Endothelial cell (in vitro differentiated cells): ENCODE measurements at regions not wholly inside any gene's neighbourhood (a gene's known extent, or its start where the extent isn't known, plus 50 kb on each side); places are given as distances from the start of the nearest gene placed in this dataset.

Experiments used
- DNase-seq: peaks from one replicate; pipeline ENCODE4 v3.0.0; 2021; ENCODE audit warnings: low spot score
- H3K27ac Mint-ChIP-seq: one replicate; pipeline ENCODE4 v1.8.0; 2021; ENCODE audit warnings: mixed read lengths, inconsistent platforms; ENCODE audit not compliant: unreplicated experiment
- H3K27me3 Mint-ChIP-seq: one replicate; pipeline ENCODE4 v1.8.0; 2021; ENCODE audit warnings: mild to moderate bottlenecking, moderate library complexity, mixed read lengths, inconsistent platforms; ENCODE audit not compliant: unreplicated experiment
- H3K36me3 Mint-ChIP-seq: one replicate; pipeline ENCODE4 v1.8.0; 2021; ENCODE audit warnings: mild to moderate bottlenecking, low read depth, mixed read lengths, inconsistent platforms; ENCODE audit not compliant: unreplicated experiment
- H3K4me1 Mint-ChIP-seq: one replicate; pipeline ENCODE4 v1.8.0; 2021; ENCODE audit warnings: mild to moderate bottlenecking, mixed read lengths, inconsistent platforms; ENCODE audit not compliant: unreplicated experiment
- H3K4me3 Mint-ChIP-seq: one replicate; pipeline ENCODE4 v1.8.0; 2021; ENCODE audit warnings: mild to moderate bottlenecking, mixed read lengths, inconsistent platforms; ENCODE audit not compliant: unreplicated experiment
- H3K9me3 Mint-ChIP-seq: one replicate; pipeline ENCODE4 v1.8.0; 2021; ENCODE audit warnings: mixed read lengths, inconsistent platforms; ENCODE audit not compliant: unreplicated experiment
- TF ChIP-seq, protein P1 (sequence below): fragments of 200-600 bp; sonication (generic); IDR thresholded peaks from one replicate; pipeline ENCODE4 v1.5.0; 2021; ENCODE audit warnings: antibody characterized with exemption; ENCODE audit not compliant: unreplicated experiment

DNA sequence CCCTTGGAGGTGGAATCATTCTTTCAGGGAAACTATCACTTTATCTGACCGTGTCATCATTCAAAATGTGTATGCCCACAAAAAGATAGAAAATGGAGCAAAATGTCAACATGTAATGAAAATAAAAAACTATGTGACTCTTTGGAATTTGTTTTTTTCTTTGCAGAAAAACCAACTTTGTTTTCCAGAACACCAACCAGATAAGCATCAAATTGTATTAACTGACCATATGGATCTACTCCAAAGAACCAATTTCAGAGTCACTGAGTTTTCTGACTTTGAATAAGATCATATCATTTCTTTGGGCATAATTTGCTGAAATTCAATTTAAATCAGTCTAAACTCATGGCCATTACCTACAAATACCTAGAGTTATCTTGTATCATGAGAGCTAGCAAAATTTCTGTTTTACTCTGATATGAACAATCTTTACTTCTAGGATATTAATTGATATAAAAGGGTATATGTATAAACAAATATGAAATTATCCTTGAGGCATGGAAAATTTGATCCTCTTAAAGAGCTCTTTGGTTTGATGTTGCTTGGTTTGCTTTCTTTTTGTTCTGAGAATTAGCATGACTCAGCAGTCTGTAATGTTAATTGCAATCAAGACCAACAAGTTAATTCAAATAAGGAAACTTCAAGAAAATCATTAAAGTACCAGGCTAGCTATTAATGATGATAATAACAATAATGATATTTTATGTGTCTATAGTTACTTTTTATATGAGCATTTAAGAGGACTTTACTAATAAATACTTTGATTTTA is 444.4 kb upstream of the MARCKS start:
- TF ChIP-seq, protein P1, sequence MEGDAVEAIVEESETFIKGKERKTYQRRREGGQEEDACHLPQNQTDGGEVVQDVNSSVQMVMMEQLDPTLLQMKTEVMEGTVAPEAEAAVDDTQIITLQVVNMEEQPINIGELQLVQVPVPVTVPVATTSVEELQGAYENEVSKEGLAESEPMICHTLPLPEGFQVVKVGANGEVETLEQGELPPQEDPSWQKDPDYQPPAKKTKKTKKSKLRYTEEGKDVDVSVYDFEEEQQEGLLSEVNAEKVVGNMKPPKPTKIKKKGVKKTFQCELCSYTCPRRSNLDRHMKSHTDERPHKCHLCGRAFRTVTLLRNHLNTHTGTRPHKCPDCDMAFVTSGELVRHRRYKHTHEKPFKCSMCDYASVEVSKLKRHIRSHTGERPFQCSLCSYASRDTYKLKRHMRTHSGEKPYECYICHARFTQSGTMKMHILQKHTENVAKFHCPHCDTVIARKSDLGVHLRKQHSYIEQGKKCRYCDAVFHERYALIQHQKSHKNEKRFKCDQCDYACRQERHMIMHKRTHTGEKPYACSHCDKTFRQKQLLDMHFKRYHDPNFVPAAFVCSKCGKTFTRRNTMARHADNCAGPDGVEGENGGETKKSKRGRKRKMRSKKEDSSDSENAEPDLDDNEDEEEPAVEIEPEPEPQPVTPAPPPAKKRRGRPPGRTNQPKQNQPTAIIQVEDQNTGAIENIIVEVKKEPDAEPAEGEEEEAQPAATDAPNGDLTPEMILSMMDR = no peak
- Mint-ChIP-seq H3K9me3 (no peaks in the 10 kb centered on the region), H3K4me3 (no peak overlapping the region), H3K27me3 (no peaks in the 10 kb centered on the region), H3K27ac (no peak overlapping the region), H3K36me3 (no peaks in the 10 kb centered on the region), H3K4me1 (peaks cover 6% of the 10 kb centered on the region)
- no peak for DNase-seq

DNA sequence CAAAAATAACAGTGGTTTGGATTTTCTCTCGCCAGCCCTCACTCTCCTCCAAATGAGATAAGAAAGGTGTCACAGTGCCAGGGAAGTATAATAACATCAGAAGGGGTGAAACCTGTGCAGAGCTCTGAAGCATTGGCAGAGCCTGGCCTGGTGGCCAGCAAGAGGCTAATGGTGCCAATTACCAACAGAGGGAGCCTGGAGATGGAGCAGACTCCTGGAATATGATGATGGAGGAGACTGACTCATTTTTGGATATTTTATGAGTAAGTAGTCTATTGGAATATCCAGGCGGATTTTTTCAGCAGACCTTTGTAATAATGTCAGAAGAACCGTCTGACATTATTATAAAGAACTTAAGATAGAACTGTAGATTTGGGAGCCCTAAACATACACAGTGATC is 442.6 kb upstream of the MARCKS start:
- TF ChIP-seq, protein P1 = no peak
- Mint-ChIP-seq H3K27me3 (no peaks in the 10 kb centered on the region), H3K4me1 (peaks cover 6% of the 10 kb centered on the region), H3K9me3 (no peaks in the 10 kb centered on the region), H3K4me3 (no peak overlapping the region), H3K36me3 (no peaks in the 10 kb centered on the region), H3K27ac (no peak overlapping the region)
- no peak for DNase-seq

GRCh38 chr6:113416170-113416569 is 441.0 kb upstream of the MARCKS start:
- Mint-ChIP-seq H3K27ac (no peak overlapping the region), H3K4me1 (peaks cover 4% of the 10 kb centered on the region), H3K27me3 (no peaks in the 10 kb centered on the region), H3K4me3 (no peak overlapping the region), H3K9me3 (no peaks in the 10 kb centered on the region), H3K36me3 (no peaks in the 10 kb centered on the region)
- TF ChIP-seq, protein P1 = no peak
- no peak for DNase-seq

GRCh38 chr6:113420290-113420689 is 436.9 kb upstream of the MARCKS start:
- Mint-ChIP-seq H3K4me3 (no peak overlapping the region), H3K27ac (no peak overlapping the region), H3K4me1 (no peaks in the 10 kb centered on the region), H3K27me3 (no peaks in the 10 kb centered on the region), H3K9me3 (no peaks in the 10 kb centered on the region), H3K36me3 (no peaks in the 10 kb centered on the region)
- TF ChIP-seq, protein P1 = no peak
- no peak for DNase-seq

DNA sequence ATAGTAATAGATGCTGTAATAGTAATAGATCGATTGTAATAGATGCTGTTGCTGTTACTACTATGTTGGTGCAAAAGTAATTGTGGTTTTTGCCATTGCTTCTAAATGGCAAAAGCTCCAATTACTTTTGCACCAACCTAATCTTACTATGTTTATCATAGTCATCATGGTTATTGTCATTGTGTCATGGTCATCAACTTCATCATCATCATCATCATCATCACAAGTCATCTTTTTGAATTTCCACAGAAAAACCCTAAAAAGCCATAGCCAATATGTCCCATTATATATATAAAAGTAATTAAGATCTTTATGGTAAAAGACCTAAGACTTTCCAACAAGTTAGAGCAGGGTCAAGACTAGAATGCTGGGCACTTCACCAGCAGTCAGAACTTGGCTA is 435.1 kb upstream of the MARCKS start:
- DNase-seq = no peak
- H3K36me3 Mint-ChIP-seq = no peaks in the 10 kb centered on the region
- no peaks in the 10 kb centered on the region for H3K27me3 Mint-ChIP-seq
- no peak overlapping the region for H3K4me3 Mint-ChIP-seq
- H3K9me3 Mint-ChIP-seq = no peaks in the 10 kb centered on the region
- no peaks in the 10 kb centered on the region for H3K4me1 Mint-ChIP-seq
- TF ChIP-seq, protein P1 = no peak
- no peak overlapping the region for H3K27ac Mint-ChIP-seq
